ENCODE measurements at regions not wholly inside any gene's neighbourhood (a gene's known extent, or its start where the extent isn't known, plus 50 kb on each side); places are given as distances from the start of the nearest gene placed in this dataset.

- TF ChIP-seq ZNF274 (IDR thresholded peaks at IDR 0.05; ENCODE audit: borderline replicate concordance, extremely low read depth, low read length) (no peak), CTCF (IDR thresholded peaks at IDR 0.05; ENCODE audit: control extremely low read depth in 1 of 3, insufficient read depth in 1 of 3, low read depth in 1 of 3, low read length in 3 of 3) (no peak), SIN3A (conservative IDR thresholded peaks at IDR 0.05 in 1 of 2, IDR thresholded peaks at IDR 0.05 in 1 of 2; ENCODE audit: low read depth in 1 of 2, low read length in 2 of 2) (no peak), YY1 (IDR thresholded peaks at IDR 0.05; ENCODE audit: low read depth, low read length) (no peak), EZH2 (IDR thresholded peaks at IDR 0.05; ENCODE audit: low read depth, low read length, severe bottlenecking) (no peak), SIX5 (IDR thresholded peaks at IDR 0.05; ENCODE audit: low read depth, low read length) (no peak)
Observed at GRCh38 chr12:115383668-115384067, 699.7 kb upstream of the TBX3 start.

All from H1 (cell line).